A673 (cell line): ENCODE measurements at regions not wholly inside any gene's neighbourhood (a gene's known extent, or its start where the extent isn't known, plus 50 kb on each side); places are given as distances from the start of the nearest gene placed in this dataset.

ENCODE experiments used
- CTCF ChIP-seq: fragments of 300-800, 200-600 bp; sonication (generic); conservative IDR thresholded peaks from 2 replicates; pipeline ENCODE4 v1.5.1; 2017; ENCODE audit warnings: low read depth, mild to moderate bottlenecking, antibody characterized with exemption, low read length, moderate library complexity, mixed read lengths
- EZH2 ChIP-seq: fragments of 200-600 bp; sonication (generic); IDR thresholded peaks from 2 replicates; pipeline ENCODE4 v1.6.1; 2017; ENCODE audit warnings: borderline replicate concordance, low read depth, mild to moderate bottlenecking, mixed read lengths, antibody characterized with exemption, low read length; ENCODE audit not compliant: poor library complexity, severe bottlenecking

GRCh38 chr5:174376056-174376455 is 330.6 kb downstream of the NSG2 start:
- TF ChIP-seq CTCF: no peak
- no peak for TF ChIP-seq EZH2
